Raji (cell line): ENCODE measurements at regions not wholly inside any gene's neighbourhood (a gene's known extent, or its start where the extent isn't known, plus 50 kb on each side); places are given as distances from the start of the nearest gene placed in this dataset.

Experiments
- POLR2A ChIP-seq: IDR thresholded peaks from 2 replicates; pipeline ENCODE4 v1.6.1; 2011; ENCODE audit warnings: low read depth, low read length, control low read depth; ENCODE audit not compliant: insufficient read depth

DNA sequence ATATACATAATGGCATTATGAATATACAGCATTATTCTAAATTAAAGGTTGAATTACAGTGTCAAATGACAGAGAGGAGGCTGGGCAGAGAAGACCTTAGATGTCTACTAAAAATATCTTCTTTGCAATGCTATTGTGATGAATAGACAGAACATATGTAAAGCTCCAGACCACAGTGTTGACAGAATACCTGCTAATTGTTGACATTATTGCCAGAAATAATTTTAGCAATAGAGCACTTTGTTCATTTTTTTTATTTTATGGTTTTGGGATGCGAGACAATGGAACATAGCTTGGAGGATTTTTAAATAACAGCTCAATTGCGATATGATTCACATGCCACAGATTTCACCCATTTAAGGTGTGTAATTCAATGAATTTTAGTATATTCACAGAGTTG lies 508.8 kb downstream of the PSAT1 start:
- no peak for TF ChIP-seq POLR2A

GRCh38 chr9:78806492-78807160 lies 509.7 kb downstream of the PSAT1 start:
- TF ChIP-seq POLR2A = no peak

GRCh38 chr9:78807286-78807685 lies 510.4 kb downstream of the PSAT1 start:
- no peak for TF ChIP-seq POLR2A

DNA sequence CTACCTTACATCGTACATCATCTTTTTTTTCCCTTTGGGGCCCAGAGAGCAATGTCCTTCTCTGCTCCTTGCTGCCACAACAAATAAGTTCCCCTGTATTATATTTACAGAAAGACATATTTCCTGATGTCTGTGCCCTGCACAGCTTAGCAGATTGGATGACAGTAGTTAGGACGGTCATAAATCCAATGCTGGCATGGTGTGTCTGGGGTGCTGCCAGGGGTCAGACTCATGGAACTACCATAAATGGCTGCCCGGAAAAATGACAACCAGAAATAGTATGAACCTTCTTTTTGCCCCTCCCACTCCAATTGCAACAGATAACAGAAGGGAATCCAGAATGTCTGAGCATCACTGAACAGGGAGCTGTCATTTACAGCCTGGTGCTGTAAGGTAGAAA lies 511.1 kb downstream of the PSAT1 start:
- no peak for TF ChIP-seq POLR2A

DNA sequence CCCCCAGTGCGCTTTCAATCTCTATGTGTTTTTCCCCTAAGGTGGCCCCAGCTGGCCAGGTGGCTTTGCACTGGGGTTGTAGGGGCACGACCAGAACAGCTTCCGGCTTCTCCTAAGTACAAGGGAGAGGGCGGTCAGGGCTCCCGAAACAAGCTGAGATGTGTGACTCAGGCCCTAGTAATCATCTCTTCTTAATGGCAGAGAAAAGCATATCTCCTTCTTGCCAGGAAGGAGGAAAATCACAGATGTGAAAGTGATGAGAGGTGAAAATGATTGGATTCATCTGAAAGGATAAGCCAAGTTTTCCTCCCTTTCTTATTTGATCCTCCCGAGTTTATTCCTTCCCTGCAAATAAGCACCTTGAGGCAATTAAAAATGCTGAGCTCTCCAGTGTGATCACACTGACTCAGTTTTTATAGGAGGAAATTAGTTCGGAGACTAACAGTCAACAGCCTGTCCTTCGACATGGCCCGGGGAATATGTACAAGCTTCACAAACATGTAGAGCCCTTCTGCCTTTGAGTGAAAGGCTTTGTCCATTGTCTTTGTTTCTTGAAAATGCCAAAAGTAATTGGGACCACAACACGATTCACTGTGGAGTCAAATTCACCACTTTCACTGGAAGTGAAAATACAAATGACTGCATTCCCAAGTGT lies 514.8 kb downstream of the PSAT1 start:
- no peak for TF ChIP-seq POLR2A

DNA sequence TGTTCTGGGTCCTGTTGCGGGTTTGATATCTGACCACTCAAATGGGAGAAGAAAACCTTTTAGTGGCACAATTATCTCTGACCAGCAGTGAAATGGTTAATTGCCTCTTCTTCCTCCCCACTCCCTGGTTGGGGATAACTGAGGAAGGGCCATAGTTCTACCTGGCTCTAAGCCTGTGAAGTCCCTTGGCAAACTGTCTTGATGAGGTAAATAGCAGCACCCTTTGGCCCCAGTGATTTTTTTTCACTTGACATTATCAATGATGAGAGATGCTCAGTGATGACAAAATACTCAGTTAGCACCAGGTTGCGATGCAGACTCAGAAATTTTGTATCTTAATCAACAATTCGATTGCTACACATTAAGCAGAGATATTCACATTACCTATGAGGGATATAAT lies 515.7 kb downstream of the PSAT1 start:
- no peak for TF ChIP-seq POLR2A

- no peak for TF ChIP-seq POLR2A
Observed at GRCh38 chr9:78813602-78814180, 516.8 kb downstream of the PSAT1 start.

- no peak for TF ChIP-seq POLR2A
Observed at GRCh38 chr9:78821126-78821822, 524.3 kb downstream of the PSAT1 start.

DNA sequence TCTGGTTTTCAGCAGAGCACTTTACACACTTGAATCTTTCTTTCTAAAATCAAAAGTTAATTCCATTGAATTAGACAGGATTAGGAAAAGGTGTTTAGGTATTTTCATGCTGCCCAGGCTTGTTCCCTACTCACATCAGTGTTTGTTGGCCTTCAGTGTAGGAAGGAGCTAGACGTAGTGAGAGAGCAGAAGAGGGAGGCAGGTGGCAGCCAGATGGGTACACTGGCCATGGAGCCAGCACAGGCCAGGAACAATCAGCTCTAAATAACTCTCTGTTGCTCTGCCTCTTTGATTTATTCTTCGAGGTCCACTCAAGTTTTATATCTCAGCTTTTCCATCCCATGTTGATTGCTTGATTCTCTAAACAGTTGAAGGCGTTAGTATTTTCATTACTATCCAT lies 529.6 kb downstream of the PSAT1 start:
- TF ChIP-seq POLR2A = no peak

DNA sequence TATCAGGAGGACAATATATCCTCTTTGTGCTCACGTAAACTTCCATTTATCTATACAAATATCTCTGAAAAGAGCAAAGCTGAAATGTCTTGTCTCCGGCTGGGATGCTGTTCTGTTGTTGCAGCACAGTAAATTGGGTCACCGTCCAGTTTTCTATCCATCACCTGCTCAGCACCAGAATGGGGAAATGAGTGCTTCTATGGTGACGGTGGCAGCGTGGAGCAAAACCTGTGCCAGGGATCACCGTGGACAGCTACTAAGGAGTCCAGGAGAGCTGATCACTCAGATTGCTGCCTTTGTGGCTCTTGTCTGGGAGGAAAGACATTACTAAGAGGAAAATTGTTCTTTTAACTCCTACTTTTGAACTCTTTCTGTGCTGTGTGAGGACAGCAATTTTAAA lies 531.6 kb downstream of the PSAT1 start:
- no peak for TF ChIP-seq POLR2A

DNA sequence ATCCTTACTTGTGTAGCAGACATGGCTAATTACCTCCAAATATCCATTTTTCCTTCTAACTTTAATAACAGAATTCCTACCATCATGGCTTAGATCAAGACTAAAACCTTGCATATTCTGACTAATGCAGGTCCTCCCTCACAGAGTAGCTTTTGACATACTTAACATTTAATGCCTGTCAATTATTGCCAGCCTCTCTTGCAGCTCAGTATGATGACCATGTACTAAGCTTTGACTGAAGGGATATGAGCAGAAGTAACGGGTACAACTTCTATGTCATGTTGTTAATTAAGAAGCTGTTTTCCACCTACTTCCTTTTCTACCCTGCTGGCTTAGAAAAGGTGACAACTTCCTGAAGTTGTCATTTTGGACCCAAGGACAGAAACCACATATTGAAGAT lies 533.4 kb downstream of the PSAT1 start:
- TF ChIP-seq POLR2A = no peak

GRCh38 chr9:78831726-78832125 lies 534.8 kb downstream of the PSAT1 start:
- TF ChIP-seq POLR2A = no peak

GRCh38 chr9:78835928-78836450 lies 539.1 kb downstream of the PSAT1 start:
- no peak for TF ChIP-seq POLR2A

DNA sequence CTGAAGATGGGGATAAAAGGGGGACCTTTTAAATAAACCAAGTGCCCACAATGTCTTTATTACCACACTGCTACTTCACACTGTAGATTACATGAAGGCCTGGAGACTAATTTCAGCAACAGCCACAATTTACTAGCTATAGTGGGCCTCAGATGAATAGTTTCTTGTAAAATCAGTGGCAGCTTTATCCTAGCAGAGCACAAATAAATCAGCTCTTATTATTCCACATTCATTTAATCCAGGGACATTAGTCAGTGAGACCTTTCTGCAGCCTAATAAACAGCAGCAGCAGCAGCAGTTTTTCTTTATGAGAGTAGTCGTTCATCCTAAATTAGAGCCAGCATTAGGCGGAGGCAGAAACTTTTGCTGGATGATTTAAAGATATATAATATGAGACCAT lies 542.3 kb downstream of the PSAT1 start:
- TF ChIP-seq POLR2A = no peak

- no peak for TF ChIP-seq POLR2A
Observed at GRCh38 chr9:78848061-78848460, 551.1 kb downstream of the PSAT1 start.

DNA sequence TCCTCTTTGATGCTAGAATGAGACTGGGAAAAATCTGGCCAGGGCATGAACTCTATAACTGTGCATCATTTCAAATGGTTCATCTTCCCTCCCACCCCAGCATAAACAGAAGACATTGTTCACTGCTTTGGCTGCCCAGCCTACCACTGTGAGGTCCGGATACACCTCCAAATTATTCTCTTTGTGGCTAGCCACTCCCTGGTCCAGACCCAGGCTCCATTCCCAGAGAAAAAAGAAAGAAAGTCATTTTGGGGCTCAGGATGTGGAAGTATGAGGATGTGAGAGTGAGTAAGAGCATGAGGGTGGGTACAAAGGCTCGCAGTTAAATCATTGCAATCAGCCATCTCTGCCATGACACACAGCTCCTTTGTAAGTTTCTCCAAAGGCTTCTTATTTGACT lies 559.2 kb downstream of the PSAT1 start:
- TF ChIP-seq POLR2A = no peak
